SJCRH30 (cell line): ENCODE measurements at regions not wholly inside any gene's neighbourhood (a gene's known extent, or its start where the extent isn't known, plus 50 kb on each side); places are given as distances from the start of the nearest gene placed in this dataset.

Source experiments
- DNase-seq, 2 experiments: peaks; one replicate each; pipeline ENCODE4 v3.0.0-alpha.2; 2015 to 2020
- H3K27ac ChIP-seq: fragments of 250-450 bp; sonication (Bioruptor Pico); 2 replicates; pipeline ENCODE4 v1.5.1; 2020; ENCODE audit warnings: mild to moderate bottlenecking, moderate library complexity
- H3K27me3 ChIP-seq: fragments of 250-450 bp; sonication (Bioruptor Pico); 2 replicates; pipeline ENCODE4 v1.5.1; 2020; ENCODE audit warnings: mild to moderate bottlenecking, moderate library complexity
- H3K36me3 ChIP-seq: fragments of 250-450 bp; sonication (Bioruptor Pico); 2 replicates; pipeline ENCODE4 v1.5.1; 2020; ENCODE audit warnings: mild to moderate bottlenecking, moderate library complexity
- H3K4me1 ChIP-seq: fragments of 250-450 bp; sonication (Bioruptor Pico); 2 replicates; pipeline ENCODE4 v1.5.1; 2020; ENCODE audit warnings: mild to moderate bottlenecking, moderate library complexity
- H3K4me3 ChIP-seq: fragments of 250-450 bp; sonication (Bioruptor Pico); 2 replicates; pipeline ENCODE4 v1.5.1; 2020; ENCODE audit warnings: mild to moderate bottlenecking, moderate library complexity
- H3K9me3 ChIP-seq: fragments of 250-450 bp; sonication (Bioruptor Pico); replicated peaks from 2 replicates; pipeline ENCODE4 v1.5.1; 2020; ENCODE audit warnings: mild to moderate bottlenecking, moderate library complexity

DNA sequence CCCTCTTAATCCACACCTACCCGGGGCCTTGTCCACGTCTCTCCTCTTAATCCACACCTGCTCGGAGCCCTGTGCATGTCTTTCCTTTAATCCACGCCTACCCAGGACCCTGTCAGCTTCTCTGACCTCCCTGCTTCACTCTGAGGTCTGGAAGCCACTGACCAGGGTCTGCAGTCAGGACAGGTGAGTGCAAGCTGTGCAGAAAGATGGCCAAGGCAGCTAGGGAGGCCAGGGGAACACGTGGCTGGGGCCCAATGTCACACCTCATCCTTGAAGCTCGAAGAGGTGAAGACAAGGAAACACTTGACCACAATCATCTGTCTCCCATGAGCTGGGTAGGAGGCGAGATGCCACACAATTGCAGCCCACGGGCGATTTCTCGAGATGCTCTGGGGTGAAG lies 1516.9 kb downstream of the BRD1 start:
- Histone ChIP-seq H3K36me3 (no peaks in the 10 kb centered on the region), H3K9me3 (peaks cover 3% of the 10 kb centered on the region; the same call in 1 of the 2 replicates), H3K4me1 (no peaks in the 10 kb centered on the region), H3K27me3 (peaks cover 27% of the 10 kb centered on the region), H3K4me3 (no peak overlapping the region), H3K27ac (no peak overlapping the region)
- no peak for DNase-seq

DNA sequence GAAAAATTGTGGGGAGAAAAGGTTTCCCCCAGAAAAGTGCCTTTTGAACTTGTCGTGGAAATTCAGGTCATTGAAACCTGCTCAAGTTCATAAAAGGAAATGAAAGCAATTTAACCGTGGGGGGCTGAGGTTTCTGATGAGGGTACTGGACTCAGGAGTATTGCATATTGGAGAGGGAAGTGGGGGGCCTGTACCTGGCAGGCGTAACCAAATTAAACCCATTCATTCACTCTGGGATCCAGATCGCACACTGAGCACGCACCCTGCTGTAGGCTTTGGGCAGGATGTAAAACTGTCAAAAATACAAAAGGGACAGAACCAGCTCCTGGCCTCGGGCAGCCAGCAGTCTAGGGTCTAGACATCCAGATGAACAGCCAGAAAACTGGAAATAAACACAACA lies 1517.4 kb downstream of the BRD1 start:
- Histone ChIP-seq H3K9me3 (peaks cover 3% of the 10 kb centered on the region; the same call in 1 of the 2 replicates), H3K4me1 (no peaks in the 10 kb centered on the region), H3K27ac (no peak overlapping the region), H3K27me3 (peaks cover 31% of the 10 kb centered on the region), H3K4me3 (no peak overlapping the region), H3K36me3 (no peaks in the 10 kb centered on the region)
- DNase-seq = no peak

DNA sequence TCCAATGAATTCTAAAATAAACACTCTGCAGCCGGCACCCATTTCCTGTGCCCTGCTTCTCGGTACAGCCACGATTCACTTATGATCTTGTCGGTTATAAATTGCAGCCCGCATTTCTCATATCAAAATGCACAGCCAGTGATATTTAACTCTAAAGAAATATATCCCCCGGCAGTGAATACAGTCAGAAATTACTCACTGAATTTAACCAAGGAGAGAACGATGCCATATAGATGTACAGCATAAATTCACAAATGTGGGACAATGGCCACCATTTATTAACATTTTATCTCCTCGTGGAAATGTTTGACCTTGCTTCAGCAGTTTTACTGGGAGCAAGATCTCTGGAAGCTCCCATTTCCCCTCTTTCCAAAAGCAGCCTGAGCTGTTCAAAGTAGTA lies 1517.8 kb downstream of the BRD1 start:
- no peak for DNase-seq
- Histone ChIP-seq H3K27ac (no peak overlapping the region), H3K36me3 (no peaks in the 10 kb centered on the region), H3K27me3 (peaks cover 36% of the 10 kb centered on the region), H3K4me3 (no peak overlapping the region), H3K4me1 (no peaks in the 10 kb centered on the region), H3K9me3 (peaks cover 3% of the 10 kb centered on the region; the same call in 1 of the 2 replicates)

DNA sequence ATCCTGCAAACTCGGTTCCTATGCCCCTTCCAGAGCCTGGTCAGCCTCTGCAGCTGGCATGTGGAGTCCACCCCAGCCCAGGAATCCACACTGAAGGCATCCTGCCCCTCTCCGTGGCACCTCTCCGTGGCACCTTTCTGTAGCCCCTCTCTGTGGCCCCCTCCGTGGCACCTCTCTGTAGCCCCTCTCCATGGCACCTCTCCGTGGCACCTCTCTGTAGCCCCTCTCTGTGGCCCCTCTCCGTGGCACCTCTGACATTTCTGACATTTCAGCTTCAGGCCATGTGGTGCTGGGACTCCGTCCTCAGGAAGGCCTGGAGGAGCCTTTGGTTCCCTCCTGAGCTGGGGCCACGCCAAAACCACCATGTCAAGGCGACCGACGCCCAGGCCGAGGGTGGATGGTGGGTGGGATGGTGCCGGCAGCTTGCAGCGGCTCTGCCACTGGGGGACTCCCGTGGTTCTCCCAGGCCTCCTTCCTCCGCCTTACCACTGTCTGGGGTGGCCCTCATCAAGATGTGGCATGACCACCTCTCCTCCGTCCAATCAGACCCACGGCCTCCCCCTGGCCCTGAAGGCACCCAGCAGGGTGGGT lies 1518.5 kb downstream of the BRD1 start:
- H3K9me3 ChIP-seq = no peaks in the 10 kb centered on the region
- H3K27ac ChIP-seq = no peak overlapping the region
- no peaks in the 10 kb centered on the region for H3K4me1 ChIP-seq
- peaks cover 37% of the 10 kb centered on the region for H3K27me3 ChIP-seq
- DNase-seq = no peak
- no peak overlapping the region for H3K4me3 ChIP-seq
- no peaks in the 10 kb centered on the region for H3K36me3 ChIP-seq

DNA sequence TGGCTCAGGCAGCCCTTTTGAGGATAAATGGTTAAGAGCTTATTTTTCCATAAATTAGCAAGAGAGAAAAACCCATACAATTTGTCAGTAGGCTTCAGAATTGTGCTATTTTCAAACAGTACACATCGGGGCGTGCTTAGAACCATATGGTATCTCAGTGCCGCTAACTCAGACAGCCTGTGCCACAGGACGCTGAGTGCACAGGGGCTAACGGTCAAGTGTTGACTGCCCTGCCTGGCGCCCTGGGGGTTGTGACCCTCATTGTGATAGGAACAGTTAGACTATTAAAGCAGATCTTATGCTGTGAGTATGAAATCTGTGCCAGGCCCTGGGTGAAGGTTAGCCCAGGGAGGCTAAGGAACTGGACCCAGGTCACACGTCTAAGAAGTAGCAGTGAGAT lies 1519.7 kb downstream of the BRD1 start:
- peaks cover 50% of the 10 kb centered on the region for H3K27me3 ChIP-seq
- no peak overlapping the region for H3K4me3 ChIP-seq
- no peaks in the 10 kb centered on the region for H3K9me3 ChIP-seq

DNA sequence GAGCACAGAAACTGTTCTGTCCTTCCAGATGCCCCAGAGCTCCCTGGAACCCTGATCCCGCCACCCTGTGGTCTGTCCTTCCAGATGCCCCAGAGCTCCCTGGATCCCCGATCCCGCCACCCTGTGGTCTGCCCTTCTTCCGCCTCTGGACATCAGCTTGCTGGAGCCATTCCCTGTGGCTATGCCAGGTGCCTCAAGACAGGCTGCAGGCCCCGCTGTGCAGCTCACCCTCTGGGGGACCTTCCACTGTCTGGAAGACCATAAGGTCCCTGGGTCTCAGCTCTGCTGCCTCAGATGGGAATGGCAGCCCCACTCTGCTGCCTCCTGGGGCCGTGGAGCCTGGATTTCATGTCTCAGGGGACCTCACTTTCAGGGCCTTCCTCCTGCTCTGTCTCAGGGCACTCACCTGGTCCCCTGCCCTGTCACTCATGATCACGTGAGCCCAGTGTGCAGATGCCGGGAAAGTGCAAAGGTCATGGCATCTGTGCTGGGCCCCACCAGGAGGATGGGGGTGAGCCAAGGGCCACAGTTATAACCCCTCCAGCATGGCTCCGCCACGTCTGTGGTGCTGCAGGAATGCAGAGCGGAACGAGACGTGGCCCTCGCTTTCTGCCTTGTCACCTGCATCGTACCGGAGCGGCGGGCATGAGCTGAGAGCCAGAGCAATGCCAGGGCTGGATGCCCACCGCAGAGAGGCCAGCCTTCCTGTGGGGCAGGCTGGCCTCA lies 1520.7 kb downstream of the BRD1 start:
- no peak for DNase-seq
- no peaks in the 10 kb centered on the region for H3K4me1 ChIP-seq
- H3K27ac ChIP-seq = no peak overlapping the region
- H3K36me3 ChIP-seq = no peaks in the 10 kb centered on the region
- H3K4me3 ChIP-seq = no peak overlapping the region
- peaks cover 59% of the 10 kb centered on the region for H3K27me3 ChIP-seq
- H3K9me3 ChIP-seq = no peaks in the 10 kb centered on the region

More for the DNA sequence above, 1519.7 kb downstream of the BRD1 start:
- no peak for DNase-seq
- Histone ChIP-seq H3K4me1 (no peaks in the 10 kb centered on the region), H3K27ac (no peak overlapping the region), H3K36me3 (no peaks in the 10 kb centered on the region)

DNA sequence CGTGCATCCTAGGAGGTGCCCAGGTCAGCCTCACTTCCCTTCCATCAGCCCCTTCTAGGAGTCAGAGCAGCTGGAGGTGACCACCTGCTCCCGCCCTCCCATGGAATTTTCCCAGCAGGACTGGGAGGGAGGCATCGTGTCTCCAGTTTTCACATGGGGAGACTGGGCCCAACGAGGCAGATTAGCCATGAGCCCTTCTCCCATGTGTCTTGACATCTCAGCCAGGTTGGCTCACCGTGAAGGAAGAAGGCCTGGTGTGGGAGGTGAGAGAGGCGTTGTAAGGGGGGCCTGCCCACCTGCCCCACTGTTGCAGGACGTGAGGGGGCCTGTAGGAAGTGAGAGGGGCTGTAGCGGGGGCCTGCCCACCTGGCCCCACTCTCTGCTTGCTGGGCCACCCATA lies 1521.4 kb downstream of the BRD1 start:
- H3K4me1 ChIP-seq = no peaks in the 10 kb centered on the region
- H3K9me3 ChIP-seq = no peaks in the 10 kb centered on the region
- no peaks in the 10 kb centered on the region for H3K36me3 ChIP-seq
- H3K27me3 ChIP-seq = peaks cover 66% of the 10 kb centered on the region
- H3K27ac ChIP-seq = no peak overlapping the region
- no peak overlapping the region for H3K4me3 ChIP-seq
- DNase-seq = no peak

DNA sequence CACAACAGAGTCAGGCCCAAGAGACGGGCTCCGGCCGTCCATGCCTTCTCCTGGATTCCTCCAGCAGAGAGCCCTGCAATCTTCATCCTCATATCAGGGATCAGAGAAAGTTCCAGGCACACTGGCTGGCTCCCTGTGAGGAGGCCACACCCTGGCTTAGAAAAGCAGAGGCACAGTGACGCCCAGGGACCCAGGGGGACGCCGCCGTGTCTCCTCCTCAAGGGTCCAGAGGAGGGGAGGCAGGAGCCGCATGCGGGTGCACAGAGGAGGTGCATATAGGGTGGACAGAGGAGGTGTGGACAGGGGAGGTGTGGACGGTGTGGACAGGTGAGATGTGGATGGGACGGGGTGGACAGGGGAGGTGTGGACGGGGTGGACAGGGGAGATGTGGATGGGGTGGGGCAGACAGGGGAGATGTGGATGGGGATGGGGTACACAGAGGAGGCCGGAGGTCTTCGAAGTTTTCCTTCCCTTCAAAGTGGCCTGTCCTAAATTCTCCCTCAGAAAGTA lies 1521.9 kb downstream of the BRD1 start:
- Histone ChIP-seq H3K9me3 (no peaks in the 10 kb centered on the region), H3K36me3 (no peaks in the 10 kb centered on the region), H3K4me1 (no peaks in the 10 kb centered on the region), H3K27ac (no peak overlapping the region), H3K27me3 (peaks cover 71% of the 10 kb centered on the region), H3K4me3 (no peak overlapping the region)
- DNase-seq = no peak

DNA sequence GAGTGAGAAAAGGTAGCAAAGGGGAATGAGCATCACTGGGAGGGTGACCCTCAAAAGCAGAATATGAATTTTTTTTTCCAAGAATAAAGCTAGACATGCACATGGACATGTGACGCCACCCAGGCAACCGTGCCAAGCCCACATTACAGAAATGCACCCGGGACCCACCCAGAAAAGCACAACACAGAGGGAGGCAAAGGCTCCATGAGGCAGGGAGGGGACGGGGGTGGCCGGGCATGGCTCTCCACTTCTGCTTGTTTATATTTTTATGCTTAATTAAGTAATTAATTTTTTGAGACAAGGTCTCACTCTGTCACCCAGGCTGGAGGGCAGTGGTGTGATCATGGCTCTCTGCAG lies 1524.3 kb downstream of the BRD1 start:
- Histone ChIP-seq H3K4me3 (no peak overlapping the region), H3K36me3 (no peaks in the 10 kb centered on the region), H3K9me3 (no peaks in the 10 kb centered on the region), H3K27ac (no peak overlapping the region), H3K27me3 (peaks cover 77% of the 10 kb centered on the region), H3K4me1 (no peaks in the 10 kb centered on the region)
- DNase-seq = no peak

DNA sequence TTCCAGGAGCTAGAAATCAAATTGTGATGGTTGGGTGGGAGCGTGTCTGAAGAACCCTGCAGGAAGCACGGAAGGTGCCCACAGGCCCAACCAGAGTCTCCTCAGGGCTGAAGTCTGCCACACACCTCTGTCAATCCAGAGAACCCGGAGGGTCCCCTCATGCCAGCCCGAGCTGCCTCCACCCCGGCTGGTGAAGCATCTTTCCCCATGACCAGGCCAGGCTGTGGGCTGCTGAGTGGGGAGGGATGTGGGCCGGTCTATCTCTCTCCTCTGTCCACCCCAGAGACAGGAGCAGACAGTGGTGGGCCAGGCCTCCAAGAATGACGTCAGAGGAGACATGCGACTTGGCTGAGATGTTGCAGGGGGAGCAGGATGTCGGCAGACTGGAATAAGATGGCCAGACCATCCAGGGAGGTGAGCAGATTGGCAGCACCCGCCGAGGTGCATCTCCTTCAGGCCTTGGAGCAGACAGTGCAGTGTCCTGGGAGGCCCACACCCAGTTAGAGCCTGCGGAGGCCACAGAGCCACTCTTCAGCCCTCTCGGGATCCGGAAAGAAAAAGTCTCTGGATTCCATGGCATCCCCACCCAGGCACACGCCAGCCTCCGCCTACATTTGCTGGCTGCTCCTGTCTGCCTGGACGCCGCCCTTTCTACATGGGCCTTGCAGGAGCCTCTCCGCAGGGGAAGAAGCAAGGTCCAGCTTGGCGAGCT lies 1524.9 kb downstream of the BRD1 start:
- H3K4me1 ChIP-seq = no peaks in the 10 kb centered on the region
- no peak for DNase-seq
- H3K9me3 ChIP-seq = no peaks in the 10 kb centered on the region
- H3K36me3 ChIP-seq = no peaks in the 10 kb centered on the region
- peaks cover 71% of the 10 kb centered on the region for H3K27me3 ChIP-seq
- H3K4me3 ChIP-seq = no peak overlapping the region
- H3K27ac ChIP-seq = no peak overlapping the region

DNA sequence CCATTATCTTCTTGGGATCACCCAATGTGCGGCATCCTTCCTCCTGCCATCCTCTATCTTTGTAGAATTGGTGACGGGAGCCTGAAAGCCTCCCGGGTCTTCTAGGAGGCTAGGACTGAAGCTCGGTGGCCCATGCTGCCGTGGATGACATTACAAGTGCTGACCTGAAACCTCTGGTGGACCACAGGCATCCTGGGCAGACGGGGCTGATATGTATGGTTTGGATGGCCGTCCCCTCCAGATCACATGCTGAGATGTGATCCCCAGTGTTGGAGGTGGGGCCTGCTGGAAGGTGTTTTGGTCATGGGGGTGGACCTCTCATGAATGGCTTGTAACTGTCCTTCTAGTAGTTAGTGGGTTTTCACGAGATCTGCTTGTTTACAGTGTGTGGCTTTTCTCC lies 1525.8 kb downstream of the BRD1 start:
- Histone ChIP-seq H3K27ac (no peak overlapping the region), H3K4me3 (no peak overlapping the region), H3K36me3 (no peaks in the 10 kb centered on the region), H3K9me3 (no peaks in the 10 kb centered on the region), H3K4me1 (no peaks in the 10 kb centered on the region), H3K27me3 (peaks cover 65% of the 10 kb centered on the region)
- DNase-seq = no peak

DNA sequence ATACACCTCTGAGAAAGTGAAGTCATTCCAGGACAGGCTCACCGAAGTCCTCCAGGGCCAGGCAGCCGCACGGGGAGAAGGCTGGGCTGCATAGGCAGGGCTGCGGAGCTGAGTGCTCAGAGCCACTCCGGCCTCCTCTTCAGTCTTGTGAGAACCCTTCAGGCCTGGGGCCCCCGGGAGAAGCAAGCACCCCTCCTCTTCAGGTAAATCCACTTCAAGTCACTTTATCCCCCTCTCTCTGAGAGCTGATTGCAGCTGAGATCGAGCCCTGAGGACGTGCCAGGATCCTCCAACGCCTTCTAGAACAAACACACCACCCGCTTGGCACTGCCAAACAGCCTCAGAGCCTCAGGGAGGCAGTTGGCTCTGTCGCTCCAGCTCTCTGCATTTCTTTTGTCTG lies 1526.3 kb downstream of the BRD1 start:
- Histone ChIP-seq H3K27me3 (peaks cover 61% of the 10 kb centered on the region), H3K4me1 (no peaks in the 10 kb centered on the region), H3K36me3 (no peaks in the 10 kb centered on the region), H3K9me3 (no peaks in the 10 kb centered on the region), H3K4me3 (no peak overlapping the region), H3K27ac (no peak overlapping the region)
- DNase-seq = no peak

DNA sequence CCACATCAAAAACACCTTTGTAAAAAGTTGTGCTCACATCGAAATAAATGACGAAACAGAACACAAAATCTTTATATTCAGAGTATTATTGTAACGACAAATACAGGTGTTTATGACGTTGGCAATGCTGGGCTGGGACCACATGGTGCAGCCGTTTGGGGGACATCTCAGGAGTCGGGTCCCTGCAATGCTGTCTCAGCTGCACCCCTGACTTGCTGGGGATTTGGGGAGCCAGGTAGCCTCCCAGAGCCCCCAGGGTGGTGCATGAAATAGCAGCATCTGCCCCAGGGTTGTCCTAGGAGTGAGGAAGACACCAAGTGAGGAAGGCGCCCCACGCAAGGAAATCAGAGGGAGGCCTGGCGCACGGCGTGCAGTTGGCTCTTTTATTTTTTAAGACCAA lies 1526.8 kb downstream of the BRD1 start:
- Histone ChIP-seq H3K27me3 (peaks cover 57% of the 10 kb centered on the region), H3K4me3 (no peak overlapping the region), H3K36me3 (no peaks in the 10 kb centered on the region), H3K4me1 (no peaks in the 10 kb centered on the region), H3K27ac (no peak overlapping the region), H3K9me3 (no peaks in the 10 kb centered on the region)
- DNase-seq = no peak

DNA sequence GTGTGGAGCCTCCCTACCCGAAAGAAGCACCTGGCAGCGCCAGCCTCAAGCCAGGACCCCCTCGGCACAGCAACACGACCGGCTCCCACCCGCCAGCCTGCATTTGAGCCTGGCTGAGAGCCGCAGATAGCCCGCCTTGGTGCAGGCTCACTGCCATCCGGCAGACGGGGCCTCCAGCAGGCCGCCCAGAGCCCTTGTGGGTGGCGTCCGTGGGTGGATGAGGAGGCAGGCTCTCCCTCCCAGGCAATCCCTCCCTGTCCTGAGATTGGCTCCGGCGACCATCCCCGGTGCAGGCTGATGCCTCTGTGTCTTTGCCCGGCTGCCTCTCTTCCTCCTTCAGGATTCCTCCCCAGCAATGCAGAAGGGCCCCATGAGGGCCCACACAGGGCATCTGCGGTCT lies 1527.9 kb downstream of the BRD1 start:
- Histone ChIP-seq H3K4me1 (no peaks in the 10 kb centered on the region), H3K27me3 (peaks cover 48% of the 10 kb centered on the region), H3K36me3 (no peaks in the 10 kb centered on the region), H3K4me3 (no peak overlapping the region), H3K9me3 (no peaks in the 10 kb centered on the region), H3K27ac (no peak overlapping the region)
- DNase-seq = no peak

DNA sequence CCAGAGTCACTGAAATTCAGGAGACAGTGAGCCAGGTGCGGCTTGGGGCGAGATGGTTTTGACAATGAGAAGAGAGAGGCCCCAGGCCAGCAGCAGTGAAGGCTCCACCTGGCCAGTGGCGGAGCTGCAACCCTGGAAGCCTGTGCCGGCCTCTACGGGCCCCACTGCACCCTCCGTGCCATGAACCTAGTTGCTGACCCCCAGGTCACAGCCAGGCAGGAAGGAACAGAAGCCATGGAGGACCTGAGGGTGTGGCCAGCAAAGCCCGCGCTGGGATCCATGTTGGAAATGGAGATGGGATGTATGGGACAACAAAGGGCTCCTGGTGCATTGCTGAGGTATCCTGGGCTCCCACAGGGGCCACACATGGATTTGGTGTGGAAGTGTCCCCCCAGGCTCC lies 1528.5 kb downstream of the BRD1 start:
- Histone ChIP-seq H3K4me1 (no peaks in the 10 kb centered on the region), H3K36me3 (no peaks in the 10 kb centered on the region), H3K9me3 (no peaks in the 10 kb centered on the region), H3K4me3 (no peak overlapping the region), H3K27me3 (peaks cover 44% of the 10 kb centered on the region), H3K27ac (no peak overlapping the region)
- DNase-seq = no peak
